GM03348 (cell line): ENCODE measurements at regions not wholly inside any gene's neighbourhood (a gene's known extent, or its start where the extent isn't known, plus 50 kb on each side); places are given as distances from the start of the nearest gene placed in this dataset.
A peak's percentile ranks its signal among the peaks of the same experiment; 100 is the strongest.
"Not testable (repeated sequence)": the region's sequence is repeated elsewhere in the genome, so short reads cannot be mapped to it uniquely, and the experiment has no call there.

Experiments used
- DNase-seq: peaks from one replicate; pipeline ENCODE4 v3.0.0; 2012; ENCODE audit warnings: low spot score

GRCh38 chr6:23665911-23666310 lies 460.1 kb upstream of the NRSN1 start:
- not testable (repeated sequence) for DNase-seq

GRCh38 chr6:23672737-23673136 lies 453.3 kb upstream of the NRSN1 start:
- no peak for DNase-seq

- DNase-seq, result no peak
Observed at GRCh38 chr6:23678626-23679025, 447.4 kb upstream of the NRSN1 start.

- no peak for DNase-seq
Observed at GRCh38 chr6:23681743-23682142, 444.3 kb upstream of the NRSN1 start.

GRCh38 chr6:23688650-23689049 lies 437.4 kb upstream of the NRSN1 start:
- peak; percentile 2 for DNase-seq

- DNase-seq, result no peak
Observed at GRCh38 chr6:23690453-23691049, 435.5 kb upstream of the NRSN1 start.

- DNase-seq, result no peak
Observed at GRCh38 chr6:23692184-23692583, 433.8 kb upstream of the NRSN1 start.

- DNase-seq, result no peak
Observed at GRCh38 chr6:23696992-23697391, 429.0 kb upstream of the NRSN1 start.

GRCh38 chr6:23704479-23705052 lies 421.4 kb upstream of the NRSN1 start:
- no peak for DNase-seq

GRCh38 chr6:23705697-23706096 lies 420.3 kb upstream of the NRSN1 start:
- no peak for DNase-seq

GRCh38 chr6:23712756-23713155 lies 413.3 kb upstream of the NRSN1 start:
- no peak for DNase-seq

- DNase-seq, result no peak
Observed at GRCh38 chr6:23713211-23713610, 412.8 kb upstream of the NRSN1 start.

GRCh38 chr6:23728707-23729106 lies 397.3 kb upstream of the NRSN1 start:
- DNase-seq, result no peak

- no peak for DNase-seq
Observed at GRCh38 chr6:23731609-23732008, 394.4 kb upstream of the NRSN1 start.

- DNase-seq, result no peak
Observed at GRCh38 chr6:23732521-23732920, 393.5 kb upstream of the NRSN1 start.

- no peak for DNase-seq
Observed at GRCh38 chr6:23735151-23735550, 390.9 kb upstream of the NRSN1 start.

- no peak for DNase-seq
Observed at GRCh38 chr6:23736577-23736976, 389.4 kb upstream of the NRSN1 start.

- no peak for DNase-seq
Observed at GRCh38 chr6:23747239-23747638, 378.8 kb upstream of the NRSN1 start.

GRCh38 chr6:23752414-23752813 lies 373.6 kb upstream of the NRSN1 start:
- DNase-seq, result no peak

- DNase-seq, result no peak
Observed at GRCh38 chr6:23754197-23754596, 371.8 kb upstream of the NRSN1 start.

- DNase-seq, result no peak
Observed at GRCh38 chr6:23775127-23775526, 350.9 kb upstream of the NRSN1 start.

- no peak for DNase-seq
Observed at GRCh38 chr6:23783901-23784300, 342.1 kb upstream of the NRSN1 start.

GRCh38 chr6:23784301-23784919 lies 341.6 kb upstream of the NRSN1 start:
- DNase-seq, result no peak

GRCh38 chr6:23790756-23791155 lies 335.3 kb upstream of the NRSN1 start:
- no peak for DNase-seq
